Heart left ventricle (tissue), 13 donors: ENCODE measurements at regions not wholly inside any gene's neighbourhood (a gene's known extent, or its start where the extent isn't known, plus 50 kb on each side); places are given as distances from the start of the nearest gene placed in this dataset.

ENCODE experiments used
- CTCF ChIP-seq, 12 donors: fragments of 200-600 bp; sonication (generic) in 4 of 12; IDR thresholded peaks; one replicate each; pipeline versions ENCODE4 v1.5.0 to v1.8.0; 2018 to 2022; ENCODE audit warnings: antibody characterized with exemption in 12 of 12, mild to moderate bottlenecking in 5 of 12
- POLR2A ChIP-seq, 2 donors: fragments of 450-650 bp; IDR thresholded peaks; one replicate each; pipeline ENCODE4 v1.6.1; 2017; ENCODE audit warnings: antibody characterized with exemption in 2 of 2, mild to moderate bottlenecking in 2 of 2, moderate library complexity in 2 of 2
- donor health status: ischemic (EF 13 %, LVEDD 7.1; RV severe dilation, severe dysfunction).
- donor health status: DM: no; HTN: yes; CAD: no.
- donor health status: DM: no; HTN: no; CAD: no.
- donor health status: ischemic (EF 25% LVEDD 6.9; RV normal size, moderate dysfunction).
- donor health status: ischemic (EF 25% LVEDD 5.7; RV mildly dilated, moderate dysfunction).
- donor health status: ischemic (EF 35%, LVEDD 5.7; RV mildly dilated, moderate dysfunction).
- donor health status: nonischemic (EF 11% LVEDD 7.7; RV severe dilation, severe dysfunction).
- donor health status: DM: yes; HTN: yes; CAD: no.
- donor health status: PGD.
- donor health status: ischemic (EF 29% LVEDD 5.4; RV normal size, mild dysfunction).
- donor health status: nonischemic (EF 23%, LVEDD 6.1; RV moderate dilation, normal function).

- TF ChIP-seq CTCF (IDR thresholded peaks at IDR 0.05) (no peak), POLR2A (IDR thresholded peaks at IDR 0.05) (no peak)
Measured at GRCh38 chr18:76619261-76619620, 124.2 kb upstream of the ZNF516 start.
